Colonic mucosa (tissue), 4 donors: ENCODE measurements at regions not wholly inside any gene's neighbourhood (a gene's known extent, or its start where the extent isn't known, plus 50 kb on each side); places are given as distances from the start of the nearest gene placed in this dataset.

Experiments used
- DNase-seq: peaks from one replicate; pipeline ENCODE4 v3.0.0-alpha.2; 2020
- H3K27ac ChIP-seq: fragments of 200-600 bp; one replicate; pipeline ENCODE4 v1.8.0; 2021
- H3K27me3 ChIP-seq: fragments of 200-600 bp; one replicate; pipeline ENCODE4 v1.8.0; 2021
- H3K36me3 ChIP-seq: fragments of 200-600 bp; one replicate; pipeline ENCODE4 v1.8.0; 2021
- H3K4me1 ChIP-seq: fragments of 200-600 bp; one replicate; pipeline ENCODE4 v1.8.0; 2021; ENCODE audit warnings: mild to moderate bottlenecking
- H3K4me3 ChIP-seq: fragments of 200-600 bp; one replicate; pipeline ENCODE4 v1.8.0; 2021
- H3K9ac ChIP-seq, 2 donors: one replicate each; pipeline ENCODE4 v1.7.0; 2013; ENCODE audit warnings: control low read depth in 2 of 2, low read depth in 2 of 2, low read length in 2 of 2
- H3K9me3 ChIP-seq: fragments of 200-600 bp; one replicate; pipeline ENCODE4 v1.8.0; 2021
- CTCF ChIP-seq: fragments of 200-600 bp; IDR thresholded peaks from one replicate; pipeline ENCODE4 v1.8.0; 2022; ENCODE audit warnings: antibody characterized with exemption, mild to moderate bottlenecking
- intact Hi-C: fragments of 100-400 bp; cut with DNase I; formaldehyde crosslinking; loops from one replicate; pipeline ENCODE4 v1.14.1; 2022
- donor health status: healthy.
- donor health status: DM: no; HTN: no; CAD: no.
- donor health status: DM: no; HTN: no; CAD: no.

- Histone ChIP-seq H3K27ac (no peak overlapping the region), H3K9me3 (no peaks in the 10 kb centered on the region), H3K9ac (no peak overlapping the region), H3K36me3 (no peaks in the 10 kb centered on the region), H3K4me3 (no peak overlapping the region), H3K27me3 (no peaks in the 10 kb centered on the region), H3K4me1 (no peaks in the 10 kb centered on the region)
- intact Hi-C loops = no loop called here
- no peak for DNase-seq
- TF ChIP-seq CTCF = no peak
Observed at GRCh38 chr11:87392665-87393064, 354.9 kb downstream of the TMEM135 start.

GRCh38 chr11:87391496-87391895, 353.8 kb downstream of the TMEM135 start:
- no peak for DNase-seq
- Histone ChIP-seq H3K36me3 (no peaks in the 10 kb centered on the region), H3K4me1 (no peaks in the 10 kb centered on the region), H3K27me3 (no peaks in the 10 kb centered on the region), H3K27ac (no peak overlapping the region), H3K9ac (no peak overlapping the region), H3K4me3 (no peak overlapping the region), H3K9me3 (no peaks in the 10 kb centered on the region)
- no peak for TF ChIP-seq CTCF
- intact Hi-C loops = no loop called here

- Histone ChIP-seq H3K9ac (no peak overlapping the region), H3K27me3 (no peaks in the 10 kb centered on the region), H3K9me3 (no peaks in the 10 kb centered on the region), H3K27ac (no peak overlapping the region), H3K36me3 (no peaks in the 10 kb centered on the region), H3K4me3 (no peak overlapping the region), H3K4me1 (no peaks in the 10 kb centered on the region)
- TF ChIP-seq CTCF = no peak
- intact Hi-C loops = no loop called here
- no peak for DNase-seq
Observed at GRCh38 chr11:87384078-87384729, 346.5 kb downstream of the TMEM135 start.

GRCh38 chr11:87374038-87374807, 336.5 kb downstream of the TMEM135 start:
- Histone ChIP-seq H3K36me3 (no peaks in the 10 kb centered on the region), H3K27me3 (no peaks in the 10 kb centered on the region), H3K9ac (no peak overlapping the region), H3K4me3 (no peak overlapping the region), H3K4me1 (no peaks in the 10 kb centered on the region), H3K9me3 (no peaks in the 10 kb centered on the region), H3K27ac (no peak overlapping the region)
- TF ChIP-seq CTCF = no peak
- no peak for DNase-seq
- intact Hi-C loops = no loop called here
